DND-41 (cell line): ENCODE measurements at regions not wholly inside any gene's neighbourhood (a gene's known extent, or its start where the extent isn't known, plus 50 kb on each side); places are given as distances from the start of the nearest gene placed in this dataset.

Experiments used
- ATAC-seq: fragments of 200-7000 bp; cut with Tn5 transposase; 3 replicates; pipeline ENCODE4 v1.9.1; 2021; ENCODE audit warnings: low read depth; ENCODE audit not compliant: insufficient read depth
- DNase-seq: peaks from one replicate; pipeline ENCODE4 v3.0.0-alpha.2; 2020
- H2AFZ ChIP-seq: 2 replicates; pipeline ENCODE4 v1.6.0; 2012; ENCODE audit warnings: low read depth, low read length
- H3K27ac ChIP-seq: 2 replicates; pipeline ENCODE4 v1.5.1; 2012; ENCODE audit warnings: low read length, inconsistent platforms
- H3K27me3 ChIP-seq: fragments of 200-600 bp; sonication (generic); 2 replicates; pipeline ENCODE4 v1.6.0; 2012; ENCODE audit warnings: low read length, mild to moderate bottlenecking, inconsistent platforms; ENCODE audit not compliant: insufficient read depth, poor library complexity
- H3K36me3 ChIP-seq: 2 replicates; pipeline ENCODE4 v1.5.1; 2012; ENCODE audit warnings: low read length, inconsistent platforms; ENCODE audit not compliant: insufficient read depth
- H3K4me1 ChIP-seq: 2 replicates; pipeline ENCODE4 v1.5.1; 2012; ENCODE audit warnings: mild to moderate bottlenecking, low read length; ENCODE audit not compliant: insufficient read depth
- H3K4me2 ChIP-seq: 2 replicates; pipeline ENCODE4 v1.6.0; 2012; ENCODE audit warnings: mild to moderate bottlenecking, moderate library complexity, low read length, inconsistent platforms; ENCODE audit not compliant: insufficient read depth
- H3K4me3 ChIP-seq, 2 experiments: fragments of 200-600 bp in 1 of 2; shearing (Covaris generic) in 1 of 2; 2 replicates each; pipeline ENCODE4 v1.5.1; 2012 to 2016; ENCODE audit warnings: inconsistent platforms in 2 of 2, low read length in 2 of 2, mild to moderate bottlenecking in 2 of 2, low read depth in 1 of 2, moderate library complexity in 1 of 2
- H3K79me2 ChIP-seq: 2 replicates; pipeline ENCODE4 v1.6.0; 2012; ENCODE audit warnings: low read length, inconsistent platforms; ENCODE audit not compliant: insufficient read depth
- H3K9ac ChIP-seq: 2 replicates; pipeline ENCODE4 v1.6.0; 2012; ENCODE audit warnings: low read depth, mild to moderate bottlenecking, inconsistent platforms, low read length, moderate library complexity
- H3K9me3 ChIP-seq: 2 replicates; pipeline ENCODE4 v1.5.1; 2012; ENCODE audit warnings: low read length, moderate library complexity, mild to moderate bottlenecking, inconsistent platforms; ENCODE audit not compliant: insufficient read depth, severe bottlenecking
- H4K20me1 ChIP-seq: 2 replicates; pipeline ENCODE4 v1.6.0; 2012; ENCODE audit warnings: low read length; ENCODE audit not compliant: insufficient read depth
- EZH2 ChIP-seq: IDR thresholded peaks from 3 replicates; pipeline ENCODE4 v1.6.1; 2012; ENCODE audit warnings: borderline replicate concordance, low read depth, mild to moderate bottlenecking, moderate library complexity, low read length, inconsistent platforms; ENCODE audit not compliant: severe bottlenecking
- TF ChIP-seq, protein P1 (sequence below): IDR thresholded peaks from 2 replicates; pipeline ENCODE4 v1.5.1; 2012; ENCODE audit warnings: borderline replicate concordance, low read length, moderate library complexity, mild to moderate bottlenecking; ENCODE audit not compliant: poor library complexity, severe bottlenecking; ENCODE audit errors: extremely low read depth

DNA sequence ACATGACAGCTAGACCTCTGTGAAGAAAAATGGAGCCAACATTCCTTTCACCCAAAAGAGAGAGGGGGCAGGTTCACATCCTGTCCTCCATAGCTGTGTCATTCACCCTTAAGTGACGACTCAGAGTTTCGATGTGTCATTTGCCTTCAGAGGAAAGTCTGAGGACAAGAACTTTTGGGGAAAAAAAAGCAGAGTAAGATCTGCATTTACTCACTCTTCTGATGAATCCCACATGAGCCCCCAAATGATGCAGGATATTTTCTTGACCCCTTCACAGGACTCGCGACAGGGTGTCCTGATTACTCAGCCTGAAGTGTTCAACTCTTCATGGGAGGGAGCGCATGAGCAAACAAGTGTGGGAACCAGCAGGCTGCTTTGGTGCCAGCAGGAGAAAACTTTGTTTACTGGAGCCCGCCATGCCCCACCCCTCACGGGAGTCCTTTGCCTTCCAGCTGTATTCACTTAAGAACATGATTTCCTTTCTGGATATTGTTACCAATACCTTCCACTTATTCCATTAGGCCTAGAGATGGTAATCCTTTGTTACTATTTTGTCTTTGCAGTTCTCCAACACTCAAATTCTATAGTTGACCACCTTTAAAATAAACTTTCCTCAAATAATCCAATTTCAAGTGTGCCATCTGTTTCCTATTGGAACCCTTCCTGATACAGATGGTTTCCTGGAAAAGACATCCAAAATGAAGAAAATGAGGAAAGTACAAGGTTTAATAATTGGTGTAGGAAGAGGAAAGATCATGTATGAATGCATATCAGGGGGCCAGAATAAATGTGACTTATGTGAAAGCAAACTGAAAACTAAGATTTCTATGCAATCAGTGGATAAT, 729.8 kb downstream of the FAM181B start:
- no peaks in the 10 kb centered on the region for H3K27me3 ChIP-seq
- ATAC-seq (no peak), DNase-seq (no peak)
- no peaks in the 10 kb centered on the region for H3K9me3 ChIP-seq
- no peaks in the 10 kb centered on the region for H3K4me1 ChIP-seq
- H3K27ac ChIP-seq = no peak overlapping the region
- H2AFZ ChIP-seq = no peak overlapping the region
- no peaks in the 10 kb centered on the region for H4K20me1 ChIP-seq
- TF ChIP-seq, protein P1, sequence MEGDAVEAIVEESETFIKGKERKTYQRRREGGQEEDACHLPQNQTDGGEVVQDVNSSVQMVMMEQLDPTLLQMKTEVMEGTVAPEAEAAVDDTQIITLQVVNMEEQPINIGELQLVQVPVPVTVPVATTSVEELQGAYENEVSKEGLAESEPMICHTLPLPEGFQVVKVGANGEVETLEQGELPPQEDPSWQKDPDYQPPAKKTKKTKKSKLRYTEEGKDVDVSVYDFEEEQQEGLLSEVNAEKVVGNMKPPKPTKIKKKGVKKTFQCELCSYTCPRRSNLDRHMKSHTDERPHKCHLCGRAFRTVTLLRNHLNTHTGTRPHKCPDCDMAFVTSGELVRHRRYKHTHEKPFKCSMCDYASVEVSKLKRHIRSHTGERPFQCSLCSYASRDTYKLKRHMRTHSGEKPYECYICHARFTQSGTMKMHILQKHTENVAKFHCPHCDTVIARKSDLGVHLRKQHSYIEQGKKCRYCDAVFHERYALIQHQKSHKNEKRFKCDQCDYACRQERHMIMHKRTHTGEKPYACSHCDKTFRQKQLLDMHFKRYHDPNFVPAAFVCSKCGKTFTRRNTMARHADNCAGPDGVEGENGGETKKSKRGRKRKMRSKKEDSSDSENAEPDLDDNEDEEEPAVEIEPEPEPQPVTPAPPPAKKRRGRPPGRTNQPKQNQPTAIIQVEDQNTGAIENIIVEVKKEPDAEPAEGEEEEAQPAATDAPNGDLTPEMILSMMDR = no peak
- H3K4me2 ChIP-seq = no peak overlapping the region
- H3K9ac ChIP-seq = no peak overlapping the region
- H3K79me2 ChIP-seq = no peaks in the 10 kb centered on the region
- no peak overlapping the region for H3K4me3 ChIP-seq
- H3K36me3 ChIP-seq = no peaks in the 10 kb centered on the region

DNA sequence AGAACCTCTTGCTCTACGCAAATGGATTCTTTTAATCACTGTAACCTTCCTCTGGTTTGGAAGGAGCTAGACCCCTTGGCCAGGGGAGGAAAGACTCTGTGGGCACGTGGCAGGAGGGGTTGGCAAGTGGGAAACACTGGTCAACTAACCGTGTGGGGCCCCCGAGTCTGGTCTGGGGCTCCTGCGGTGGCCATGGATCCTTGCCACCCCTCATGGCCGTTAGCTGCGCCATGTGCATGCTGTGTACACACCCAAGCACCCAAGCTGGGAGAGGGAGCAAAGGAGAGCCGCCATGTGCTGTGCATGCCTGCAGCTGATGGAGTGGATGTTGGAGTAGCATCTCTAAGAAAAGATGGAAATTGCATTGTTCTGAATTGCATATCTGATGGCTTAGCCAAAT, 730.6 kb downstream of the FAM181B start:
- no peaks in the 10 kb centered on the region for H3K4me1 ChIP-seq
- H2AFZ ChIP-seq = no peak overlapping the region
- TF ChIP-seq EZH2 = no peak
- TF ChIP-seq, protein P1 = no peak
- H3K4me3 ChIP-seq = no peak overlapping the region
- no peak overlapping the region for H3K27ac ChIP-seq
- H3K9me3 ChIP-seq = no peaks in the 10 kb centered on the region
- ATAC-seq (no peak), DNase-seq (no peak)
- H3K9ac ChIP-seq = no peak overlapping the region
- no peak overlapping the region for H3K4me2 ChIP-seq
- no peaks in the 10 kb centered on the region for H3K79me2 ChIP-seq
- no peaks in the 10 kb centered on the region for H3K36me3 ChIP-seq
- no peaks in the 10 kb centered on the region for H4K20me1 ChIP-seq
- no peaks in the 10 kb centered on the region for H3K27me3 ChIP-seq

DNA sequence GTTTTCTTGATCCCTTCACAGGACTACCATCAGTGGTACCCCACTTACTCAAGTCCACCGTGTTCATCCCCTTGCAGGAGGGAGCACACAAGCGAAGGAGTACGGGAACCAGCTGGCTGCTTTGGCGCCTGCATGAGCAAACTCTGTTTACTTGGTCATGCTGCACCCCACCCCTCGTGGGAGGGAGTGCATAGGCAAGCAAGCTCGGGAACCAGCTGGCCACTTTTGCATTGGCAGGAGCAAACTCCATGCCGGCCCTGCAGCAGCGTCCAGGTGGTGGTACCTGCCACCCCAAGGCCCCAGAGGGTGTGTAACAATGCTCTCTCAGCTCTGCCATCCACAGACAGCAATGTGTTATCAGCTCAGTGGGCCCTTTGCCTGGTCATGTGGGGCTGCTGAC, 737.8 kb downstream of the FAM181B start:
- no peak overlapping the region for H2AFZ ChIP-seq

More for the DNA sequence above, 737.8 kb downstream of the FAM181B start:
- Histone ChIP-seq H3K4me3 (no peak overlapping the region), H3K4me2 (no peak overlapping the region), H3K9me3 (no peaks in the 10 kb centered on the region), H3K9ac (no peak overlapping the region), H3K27ac (no peak overlapping the region), H3K27me3 (no peaks in the 10 kb centered on the region), H3K4me1 (no peaks in the 10 kb centered on the region), H4K20me1 (no peaks in the 10 kb centered on the region), H3K36me3 (no peaks in the 10 kb centered on the region), H3K79me2 (no peaks in the 10 kb centered on the region)
- DNase-seq (no peak), ATAC-seq (no peak)
- TF ChIP-seq, protein P1 = no peak
- no peak for TF ChIP-seq EZH2
